GM13977 (cell line): ENCODE measurements at regions not wholly inside any gene's neighbourhood (a gene's known extent, or its start where the extent isn't known, plus 50 kb on each side); places are given as distances from the start of the nearest gene placed in this dataset.

ENCODE experiments used
- DNase-seq: peaks from one replicate; pipeline ENCODE4 v3.0.0; 2012; ENCODE audit warnings: low spot score
- CTCF ChIP-seq: IDR thresholded peaks from 2 replicates; pipeline ENCODE4 v1.5.1; 2012; ENCODE audit warnings: mild to moderate bottlenecking, control low read depth; ENCODE audit not compliant: insufficient read depth; ENCODE audit errors: extremely low read depth, missing control alignments
- in situ Hi-C: fragments of 300-500 bp; cut with MboI; formaldehyde crosslinking; loops from one replicate; pipeline ENCODE4 v1.12.0; 2022; ENCODE audit warnings: low sequenced_read_pairs, low pct_unique_long_range_greater_than_20kb, mixed read lengths, inconsistent platforms; ENCODE audit not compliant: unreplicated experiment

- no peak for TF ChIP-seq CTCF
- in situ Hi-C loops = no loop called here
These were observed 64.1 kb upstream of the POMGNT2 start for GRCh38 chr3:43169987-43170386.

GRCh38 chr3:43166406-43166805 lies 60.5 kb upstream of the POMGNT2 start:
- in situ Hi-C loops = no loop called here
- no peak for DNase-seq
- TF ChIP-seq CTCF = no peak

More at GRCh38 chr3:43169987-43170386, 64.1 kb upstream of the POMGNT2 start:
- DNase-seq = no peak

GRCh38 chr3:43165786-43166185 lies 59.9 kb upstream of the POMGNT2 start:
- no peak for DNase-seq
- in situ Hi-C loops = no loop called here
- TF ChIP-seq CTCF = no peak

- no peak for TF ChIP-seq CTCF
- in situ Hi-C loops = no loop called here
These were observed 58.1 kb upstream of the POMGNT2 start for GRCh38 chr3:43163895-43164493.

GRCh38 chr3:43162230-43163084 lies 56.6 kb upstream of the POMGNT2 start:
- peak; percentile 25 for DNase-seq
- in situ Hi-C loops = no loop called here
- TF ChIP-seq CTCF = peak; percentile 33

More at GRCh38 chr3:43163895-43164493, 58.1 kb upstream of the POMGNT2 start:
- no peak for DNase-seq

GRCh38 chr3:43161684-43162229 lies 55.9 kb upstream of the POMGNT2 start:
- no peak for TF ChIP-seq CTCF
- in situ Hi-C loops = no loop called here
- no peak for DNase-seq
